Activated CD8-positive, alpha-beta memory T cell treated with anti-CD3 and anti-CD28 coated beads for 1 hour (primary cell): ENCODE measurements at regions not wholly inside any gene's neighbourhood (a gene's known extent, or its start where the extent isn't known, plus 50 kb on each side); places are given as distances from the start of the nearest gene placed in this dataset.

Experiments
- DNase-seq, 2 donors: peaks; one replicate each; pipeline ENCODE4 v3.0.0-alpha.2; 2020; ENCODE audit warnings: low read depth in 1 of 2; ENCODE audit errors: extremely low read depth in 1 of 2

DNA sequence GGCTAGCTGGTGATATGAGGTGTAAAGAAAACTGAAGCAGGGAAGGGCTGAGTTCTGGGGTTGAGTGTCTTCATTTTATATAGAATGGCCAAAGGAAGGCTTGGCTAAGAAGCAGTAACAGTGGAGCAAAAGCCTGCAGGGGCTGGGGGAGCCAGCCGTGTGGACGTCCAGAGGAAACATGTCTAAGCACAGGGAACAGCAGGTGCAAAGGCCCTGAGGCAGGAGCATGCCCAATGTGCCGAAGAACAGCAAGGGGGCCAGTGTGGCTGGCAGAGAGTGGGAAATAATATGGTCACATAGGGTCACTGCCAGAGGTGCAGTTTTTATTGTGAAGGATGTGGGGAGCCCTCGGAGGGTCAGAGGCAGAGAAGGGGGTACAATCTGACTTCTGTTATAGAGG lies 60.5 kb upstream of the KCNG1 start:
- DNase-seq, result no peak

DNA sequence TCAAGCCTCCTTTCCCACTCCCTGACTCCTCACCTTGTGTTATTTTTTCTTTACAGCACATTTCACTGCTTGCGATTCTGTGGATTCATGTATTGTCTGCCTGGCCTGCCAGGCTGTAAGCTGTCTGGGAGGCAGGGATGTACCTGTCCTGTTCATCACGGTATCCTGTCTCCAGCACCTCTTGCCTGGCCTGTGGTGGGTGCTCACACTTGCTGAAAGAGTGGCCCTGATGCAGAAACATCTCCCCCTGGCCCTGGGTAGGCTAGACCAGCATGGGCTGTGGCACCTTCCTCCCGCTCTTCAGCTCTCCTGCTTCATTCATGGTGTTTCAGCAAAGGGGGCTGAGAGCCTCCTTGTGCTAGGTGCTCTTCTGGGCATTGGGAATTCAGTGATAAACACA lies 60.1 kb upstream of the KCNG1 start:
- no peak for DNase-seq

DNA sequence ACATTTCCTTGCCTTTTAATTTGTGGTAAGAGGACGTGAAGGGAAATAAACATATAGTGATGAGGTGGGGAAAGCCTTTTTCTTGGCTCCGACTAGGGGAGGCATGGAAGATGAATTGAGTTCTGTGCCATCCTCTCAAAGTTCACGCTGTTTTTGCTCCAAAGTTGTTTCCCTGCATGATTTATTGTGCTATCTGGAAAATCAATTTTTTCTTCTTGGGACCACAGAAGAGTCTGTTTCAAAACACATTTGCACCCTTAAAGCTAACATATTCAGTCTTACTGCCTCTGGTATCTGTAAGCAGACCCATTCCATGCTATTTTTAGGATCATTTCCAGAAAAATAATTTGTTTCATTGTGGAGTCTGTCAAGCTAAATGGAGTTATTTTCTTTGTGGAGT lies 57.6 kb upstream of the KCNG1 start:
- no peak for DNase-seq

DNA sequence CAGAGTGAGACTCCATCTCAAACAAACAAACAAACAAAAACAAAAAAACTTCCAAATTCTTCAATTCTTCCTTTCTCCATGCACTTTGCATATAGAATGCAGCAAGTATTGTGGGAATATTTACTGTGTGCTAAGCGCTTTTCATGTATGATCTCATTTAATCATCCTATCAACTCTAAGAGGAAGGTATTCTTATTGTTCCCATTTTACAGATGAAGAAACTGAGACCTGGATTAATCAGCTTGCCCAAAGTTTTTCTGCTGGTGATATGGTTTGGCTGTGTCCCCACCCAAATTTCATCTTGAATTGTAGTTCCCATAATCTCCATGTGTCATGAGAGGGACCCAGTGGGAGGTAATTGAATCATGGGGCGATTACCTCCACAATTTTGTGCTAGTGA lies 56.6 kb upstream of the KCNG1 start:
- no peak for DNase-seq

DNA sequence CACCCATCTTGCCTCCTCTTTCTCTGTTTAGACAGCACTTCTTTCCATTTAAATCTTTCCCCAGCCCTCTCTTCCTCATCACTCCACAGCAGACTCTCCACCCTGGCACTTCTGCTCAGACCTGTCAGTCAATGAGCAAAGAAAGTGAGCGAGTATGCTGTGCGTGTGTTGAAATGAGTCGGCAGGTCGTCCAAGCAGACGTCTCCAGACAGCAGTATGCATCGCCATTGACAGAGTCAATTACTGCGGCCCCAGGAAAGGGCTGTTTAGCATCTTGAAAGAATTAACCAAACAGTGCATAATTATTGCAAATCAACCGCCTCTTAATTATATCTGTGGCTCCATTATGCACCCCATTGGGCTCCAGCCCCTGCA lies 54.8 kb upstream of the KCNG1 start:
- DNase-seq, result no peak

DNA sequence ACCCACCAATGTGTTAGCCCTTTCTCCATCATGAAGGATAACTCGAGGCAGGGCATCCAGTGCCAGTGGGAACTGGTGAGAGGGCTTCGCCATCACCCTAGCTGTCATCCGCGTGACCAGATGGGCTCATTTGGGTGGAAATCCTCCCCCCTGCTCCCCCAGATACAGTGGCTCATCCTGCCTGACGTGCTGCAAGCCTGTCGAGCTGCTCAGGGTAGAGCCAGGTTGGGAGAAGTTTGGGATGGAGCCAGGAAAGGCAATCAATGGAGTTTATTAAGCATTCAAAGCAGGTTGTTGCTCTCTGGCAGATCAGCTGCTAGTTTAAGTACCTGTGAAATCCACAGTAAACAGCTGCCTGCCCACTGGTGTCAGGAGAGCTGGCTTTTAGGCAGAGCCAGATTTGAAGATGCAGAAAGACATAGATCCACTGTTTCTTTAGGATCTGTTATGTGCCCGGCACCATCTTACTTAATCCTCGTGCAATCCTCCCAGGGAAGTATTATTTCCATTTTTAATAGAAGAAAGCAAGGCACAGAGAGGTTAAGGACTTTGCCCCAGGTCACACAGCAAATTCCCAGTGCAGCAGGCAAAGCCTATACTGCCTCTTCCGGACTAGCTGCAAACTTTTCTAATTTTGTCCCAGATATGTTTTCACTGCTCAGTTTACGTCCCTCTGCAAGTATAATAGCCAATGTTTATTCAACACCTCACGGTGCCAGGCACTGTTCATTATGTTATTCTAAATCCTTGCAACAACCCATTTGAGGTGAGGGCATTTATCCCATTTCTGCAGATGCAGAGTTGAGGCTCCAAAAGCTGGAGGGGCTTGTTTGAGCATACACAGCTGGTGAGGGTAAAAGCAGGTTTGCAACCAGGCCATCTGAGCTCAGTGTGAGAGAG lies 54.1 kb upstream of the KCNG1 start:
- DNase-seq, result no peak

DNA sequence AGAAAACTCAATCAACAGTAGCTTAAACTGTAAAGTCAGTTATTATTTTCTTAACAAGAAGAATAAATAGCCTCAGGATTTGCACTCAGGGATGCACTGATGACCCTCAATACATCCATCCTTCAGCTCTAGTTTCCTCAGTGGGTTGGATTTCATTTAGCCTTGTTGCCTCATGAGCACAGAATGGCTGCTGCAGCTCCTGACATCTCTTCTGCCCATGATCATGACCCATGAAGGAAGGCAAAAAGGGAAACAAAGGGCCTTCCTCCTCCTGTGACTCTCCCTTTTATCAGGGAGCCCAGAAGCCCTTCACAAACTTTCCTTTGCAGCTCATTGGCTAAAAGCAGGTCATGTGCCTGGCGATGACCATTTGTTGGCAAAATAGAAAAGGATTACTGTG lies 51.2 kb upstream of the KCNG1 start:
- DNase-seq, result no peak
